Neuronal stem cell (in vitro differentiated cells): ENCODE measurements at regions not wholly inside any gene's neighbourhood (a gene's known extent, or its start where the extent isn't known, plus 50 kb on each side); places are given as distances from the start of the nearest gene placed in this dataset.

Source experiments
- DNase-seq: peaks from one replicate; pipeline ENCODE4 v3.0.0-alpha.2; 2013; ENCODE audit warnings: low spot score
- H2AFZ ChIP-seq: one replicate; pipeline ENCODE4 v1.6.1; 2013; ENCODE audit warnings: mild to moderate bottlenecking, low read length, inconsistent platforms
- H2AK5ac ChIP-seq: 2 replicates; pipeline ENCODE4 v1.6.1; 2013; ENCODE audit warnings: low read depth, mild to moderate bottlenecking, inconsistent platforms, low read length, moderate library complexity, mixed read lengths
- H2BK120ac ChIP-seq: 2 replicates; pipeline ENCODE4 v1.6.1; 2013; ENCODE audit warnings: low read depth, mild to moderate bottlenecking, inconsistent platforms, low read length, moderate library complexity, mixed read lengths
- H2BK12ac ChIP-seq: one replicate; pipeline ENCODE4 v1.6.1; 2013; ENCODE audit warnings: low read length, inconsistent platforms
- H2BK15ac ChIP-seq: 2 replicates; pipeline ENCODE4 v1.6.1; 2013; ENCODE audit warnings: mild to moderate bottlenecking, low read length, inconsistent platforms, mixed read lengths
- H2BK5ac ChIP-seq: one replicate; pipeline ENCODE4 v1.6.1; 2013; ENCODE audit warnings: inconsistent platforms, mild to moderate bottlenecking, low read length, moderate library complexity
- H3K14ac ChIP-seq: one replicate; pipeline ENCODE4 v1.6.1; 2013; ENCODE audit warnings: low read length, inconsistent platforms
- H3K18ac ChIP-seq: 2 replicates; pipeline ENCODE4 v1.6.1; 2013; ENCODE audit warnings: low read length, inconsistent platforms
- H3K23ac ChIP-seq: 2 replicates; pipeline ENCODE4 v1.6.1; 2013; ENCODE audit warnings: low read depth, mild to moderate bottlenecking, mixed read lengths, low read length, inconsistent platforms; ENCODE audit not compliant: poor library complexity
- H3K27ac ChIP-seq: replicated peaks from 3 replicates; pipeline ENCODE4 v1.5.1; 2013; ENCODE audit warnings: low read length, inconsistent platforms
- H3K27me3 ChIP-seq, 3 experiments: 2 replicates each; pipeline ENCODE4 v1.6.1; 2013; ENCODE audit warnings: low read length in 3 of 3, mild to moderate bottlenecking in 2 of 3, inconsistent platforms in 1 of 3, low read depth in 1 of 3, mixed read lengths in 1 of 3, moderate library complexity in 1 of 3; ENCODE audit not compliant: control insufficient read depth in 3 of 3, insufficient read depth in 3 of 3
- H3K36me3 ChIP-seq, 2 donors: replicated peaks in 1 of 2; 2 replicates each; pipeline ENCODE4 v1.6.1; 2013; ENCODE audit warnings: low read length in 2 of 2; ENCODE audit not compliant: control insufficient read depth in 2 of 2, insufficient read depth in 2 of 2
- H3K4ac ChIP-seq: 2 replicates; pipeline ENCODE4 v1.6.1; 2013; ENCODE audit warnings: inconsistent platforms, mild to moderate bottlenecking, low read length, moderate library complexity
- H3K4me1 ChIP-seq, 2 donors: 1 replicate in 1 of 2; 2 replicates in 1 of 2; pipeline ENCODE4 v1.6.1; 2013; ENCODE audit warnings: low read length in 2 of 2, low read depth in 1 of 2; ENCODE audit not compliant: control insufficient read depth in 2 of 2, insufficient read depth in 1 of 2
- H3K4me2 ChIP-seq: one replicate; pipeline ENCODE4 v1.6.1; 2013; ENCODE audit warnings: mild to moderate bottlenecking, low read length, inconsistent platforms; ENCODE audit not compliant: insufficient read depth, poor library complexity, severe bottlenecking
- H3K4me3 ChIP-seq, 2 donors: 2 replicates each; pipeline ENCODE4 v1.5.1; 2013; ENCODE audit warnings: low read length in 2 of 2, mild to moderate bottlenecking in 2 of 2, inconsistent platforms in 1 of 2, moderate library complexity in 1 of 2
- H3K79me1 ChIP-seq: one replicate; pipeline ENCODE4 v1.6.1; 2013; ENCODE audit warnings: low read depth, mild to moderate bottlenecking, inconsistent platforms, low read length, moderate library complexity
- H3K9ac ChIP-seq: one replicate; pipeline ENCODE4 v1.6.1; 2013; ENCODE audit warnings: mild to moderate bottlenecking, low read depth, low read length, inconsistent platforms; ENCODE audit not compliant: poor library complexity
- H3K9me3 ChIP-seq, 2 donors: replicated peaks in 1 of 2; 2 replicates each; pipeline versions ENCODE3 to v1.6.1; 2013; ENCODE audit warnings: low read length in 2 of 2, mild to moderate bottlenecking in 2 of 2, inconsistent platforms in 1 of 2, low read depth in 1 of 2, mixed read lengths in 1 of 2, moderate library complexity in 1 of 2; ENCODE audit not compliant: control insufficient read depth in 2 of 2, insufficient read depth in 1 of 2
- H4K8ac ChIP-seq: one replicate; pipeline ENCODE4 v1.6.1; 2013; ENCODE audit warnings: low read depth, mild to moderate bottlenecking, inconsistent platforms, low read length, moderate library complexity
- H4K91ac ChIP-seq: one replicate; pipeline ENCODE4 v1.6.1; 2013; ENCODE audit warnings: low read length, low read depth, mild to moderate bottlenecking, inconsistent platforms; ENCODE audit not compliant: poor library complexity
- WGBS, 2 donors: extraction: QIAGEN DNeasy Blood & Tissue Kit; methylation state at CpG; one replicate each; pipeline ENCODE4 v1.1.7; 2013; ENCODE audit warnings: missing lambda C conversion rate in 2 of 2, mixed read lengths in 1 of 2; ENCODE audit not compliant: insufficient read length in 2 of 2, insufficient replicate concordance in 1 of 2; ENCODE audit errors: extremely low coverage in 2 of 2; 5-methylcytosine and 5-hydroxymethylcytosine counted together

DNA sequence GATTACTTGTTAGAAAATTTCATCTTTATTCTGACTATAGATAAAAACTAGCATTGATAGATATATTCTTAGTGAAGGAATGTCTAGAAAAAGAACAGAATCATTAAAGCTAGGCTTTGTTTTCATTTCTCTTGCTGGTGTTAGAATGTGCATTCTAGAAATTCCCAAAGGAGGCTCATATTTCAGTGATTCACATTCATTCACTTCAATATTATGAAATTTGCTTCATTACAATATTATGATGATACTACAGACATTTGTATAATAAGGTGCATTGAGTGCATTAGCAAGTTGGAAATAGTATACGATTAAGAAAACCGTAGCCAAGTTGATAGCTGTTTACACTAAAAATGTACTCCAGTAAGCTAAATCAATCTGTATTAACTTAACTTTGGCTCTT lies 70.7 kb upstream of the MYCBP2 start:
- Histone ChIP-seq H2BK15ac (no peak overlapping the region), H2BK12ac (no peak overlapping the region), H4K91ac (no peak overlapping the region), H3K4me2 (no peak overlapping the region), H3K4me1 (no peaks in the 10 kb centered on the region), H3K27ac (no peak overlapping the region), H3K27me3 (no peaks in the 10 kb centered on the region), H3K36me3 (no peaks in the 10 kb centered on the region), H3K9ac (no peak overlapping the region), H2BK120ac (no peak overlapping the region), H2BK5ac (no peak overlapping the region), H2AFZ (no peak overlapping the region), H3K4me3 (no peak overlapping the region), H2AK5ac (no peak overlapping the region), H3K4ac (no peak overlapping the region), H3K18ac (no peak overlapping the region), H3K9me3 (no peaks in the 10 kb centered on the region), H4K8ac (no peak overlapping the region), H3K23ac (no peak overlapping the region), H3K14ac (no peak overlapping the region), H3K79me1 (no peaks in the 10 kb centered on the region)
- DNase-seq = no peak
- no CpG with 5 or more reads among the region's 2 CpGs for WGBS, 2 donors

GRCh38 chr13:77391475-77391874 lies 64.6 kb upstream of the MYCBP2 start:
- Histone ChIP-seq H3K4me1 (no peaks in the 10 kb centered on the region), H3K18ac (no peak overlapping the region), H2BK15ac (no peak overlapping the region), H3K9me3 (no peaks in the 10 kb centered on the region), H3K4me2 (no peak overlapping the region), H2AK5ac (no peak overlapping the region), H3K27ac (no peak overlapping the region), H3K27me3 (no peaks in the 10 kb centered on the region), H3K36me3 (no peaks in the 10 kb centered on the region), H2BK12ac (no peak overlapping the region), H3K23ac (no peak overlapping the region), H3K9ac (no peak overlapping the region), H4K8ac (no peak overlapping the region), H3K4me3 (no peak overlapping the region), H2BK5ac (no peak overlapping the region), H3K14ac (no peak overlapping the region), H4K91ac (no peak overlapping the region), H2BK120ac (no peak overlapping the region), H2AFZ (no peak overlapping the region), H3K79me1 (no peaks in the 10 kb centered on the region), H3K4ac (no peak overlapping the region)
- no peak for DNase-seq

DNA sequence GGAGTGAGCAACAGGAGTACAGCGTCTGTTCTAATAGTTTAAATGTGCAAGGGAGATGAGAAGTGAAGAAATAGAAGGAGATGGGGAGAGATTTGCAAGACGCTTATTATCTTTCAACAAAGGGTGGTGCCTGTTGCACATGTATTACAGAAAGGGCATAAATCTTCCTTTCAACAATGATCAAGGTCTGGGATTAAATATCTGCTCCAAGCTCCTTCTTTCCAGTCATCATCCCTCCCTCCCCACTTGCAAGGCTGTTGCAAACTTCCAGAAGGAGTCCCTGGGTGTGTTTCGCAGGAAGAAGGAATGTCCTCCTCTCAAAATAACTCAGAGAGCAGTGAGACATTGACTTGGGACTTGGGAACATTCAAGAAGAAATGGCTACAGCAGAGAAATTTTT lies 63.5 kb upstream of the MYCBP2 start:
- no peak overlapping the region for H3K23ac ChIP-seq
- H2AK5ac ChIP-seq = no peak overlapping the region
- H3K18ac ChIP-seq = no peak overlapping the region
- no peaks in the 10 kb centered on the region for H3K27me3 ChIP-seq
- H3K36me3 ChIP-seq = no peaks in the 10 kb centered on the region
- H3K9ac ChIP-seq = no peak overlapping the region
- H2AFZ ChIP-seq = no peak overlapping the region
- no peak overlapping the region for H3K4ac ChIP-seq
- H3K79me1 ChIP-seq = no peaks in the 10 kb centered on the region
- no peak overlapping the region for H3K27ac ChIP-seq
- no peaks in the 10 kb centered on the region for H3K4me1 ChIP-seq
- no peak overlapping the region for H4K91ac ChIP-seq
- H2BK15ac ChIP-seq = no peak overlapping the region
- H3K4me3 ChIP-seq = no peak overlapping the region
- no peak overlapping the region for H3K14ac ChIP-seq
- no peak overlapping the region for H2BK5ac ChIP-seq
- H4K8ac ChIP-seq = no peak overlapping the region
- H3K4me2 ChIP-seq = no peak overlapping the region
- WGBS, 2 donors = no CpG with 5 or more reads among the region's 3 CpGs
- no peak overlapping the region for H2BK120ac ChIP-seq
- H3K9me3 ChIP-seq = no peaks in the 10 kb centered on the region
- DNase-seq = no peak
- H2BK12ac ChIP-seq = no peak overlapping the region

GRCh38 chr13:77389625-77390000 lies 62.7 kb upstream of the MYCBP2 start:
- no peak overlapping the region for H2BK5ac ChIP-seq
- no peaks in the 10 kb centered on the region for H3K79me1 ChIP-seq
- no peak overlapping the region for H2AK5ac ChIP-seq
- no peak overlapping the region for H3K4me3 ChIP-seq
- H2AFZ ChIP-seq = no peak overlapping the region
- no peak overlapping the region for H3K27ac ChIP-seq
- H4K91ac ChIP-seq = no peak overlapping the region
- no peaks in the 10 kb centered on the region for H3K36me3 ChIP-seq
- H3K9me3 ChIP-seq = no peaks in the 10 kb centered on the region
- H4K8ac ChIP-seq = no peak overlapping the region
- no peak overlapping the region for H2BK12ac ChIP-seq
- H3K4me2 ChIP-seq = no peak overlapping the region
- H3K4ac ChIP-seq = no peak overlapping the region
- DNase-seq = no peak
- no peaks in the 10 kb centered on the region for H3K4me1 ChIP-seq
- no peak overlapping the region for H3K23ac ChIP-seq
- no peak overlapping the region for H2BK15ac ChIP-seq
- no peak overlapping the region for H3K9ac ChIP-seq
- H3K14ac ChIP-seq = no peak overlapping the region
- no peak overlapping the region for H3K18ac ChIP-seq
- H3K27me3 ChIP-seq = no peaks in the 10 kb centered on the region
- no peak overlapping the region for H2BK120ac ChIP-seq
